ENCODE measurements at regions not wholly inside any gene's neighbourhood (a gene's known extent, or its start where the extent isn't known, plus 50 kb on each side); places are given as distances from the start of the nearest gene placed in this dataset.

DNA sequence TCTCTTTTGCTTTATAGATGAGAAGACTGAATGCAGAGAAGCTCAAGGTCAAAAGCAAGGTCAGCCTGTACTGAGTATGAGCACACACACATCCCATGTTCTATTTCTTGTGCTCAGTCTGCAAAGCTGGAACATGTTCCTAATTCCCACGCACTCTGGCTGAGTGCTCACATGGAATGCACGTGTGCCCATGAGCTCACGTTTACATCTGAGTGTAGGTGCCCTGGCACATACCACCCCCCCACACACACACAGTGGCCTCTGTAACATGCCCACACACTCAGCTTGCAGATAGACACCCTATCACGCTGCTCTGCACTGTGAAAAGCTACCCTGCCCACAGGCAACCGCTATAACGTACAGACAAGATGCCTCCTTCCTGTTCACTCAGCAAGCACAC lies 700.1 kb downstream of the MED13L start:
- no peak for TF ChIP-seq ZBTB7A (IDR thresholded peaks at IDR 0.05; ENCODE audit: low read depth)

DNA sequence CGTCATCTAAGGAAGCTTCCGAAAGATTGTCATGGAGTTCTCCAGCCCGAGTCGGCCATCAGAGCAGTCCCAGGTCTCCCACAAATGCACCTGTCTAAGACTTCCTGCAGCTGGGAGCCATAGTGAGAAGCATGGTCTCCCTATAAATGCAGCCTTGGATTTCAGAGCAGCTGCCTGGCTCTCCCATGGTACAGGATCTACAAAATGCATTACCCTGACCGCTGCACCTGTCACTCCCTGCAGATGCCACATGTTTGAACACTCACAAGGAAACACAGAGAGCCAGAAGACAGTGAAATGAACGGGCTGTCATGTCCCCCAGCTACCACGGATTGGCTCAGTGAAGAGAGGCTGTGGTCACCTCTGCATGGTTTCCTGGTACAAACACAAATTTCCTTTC lies 702.7 kb downstream of the MED13L start:
- TF ChIP-seq, protein P1, sequence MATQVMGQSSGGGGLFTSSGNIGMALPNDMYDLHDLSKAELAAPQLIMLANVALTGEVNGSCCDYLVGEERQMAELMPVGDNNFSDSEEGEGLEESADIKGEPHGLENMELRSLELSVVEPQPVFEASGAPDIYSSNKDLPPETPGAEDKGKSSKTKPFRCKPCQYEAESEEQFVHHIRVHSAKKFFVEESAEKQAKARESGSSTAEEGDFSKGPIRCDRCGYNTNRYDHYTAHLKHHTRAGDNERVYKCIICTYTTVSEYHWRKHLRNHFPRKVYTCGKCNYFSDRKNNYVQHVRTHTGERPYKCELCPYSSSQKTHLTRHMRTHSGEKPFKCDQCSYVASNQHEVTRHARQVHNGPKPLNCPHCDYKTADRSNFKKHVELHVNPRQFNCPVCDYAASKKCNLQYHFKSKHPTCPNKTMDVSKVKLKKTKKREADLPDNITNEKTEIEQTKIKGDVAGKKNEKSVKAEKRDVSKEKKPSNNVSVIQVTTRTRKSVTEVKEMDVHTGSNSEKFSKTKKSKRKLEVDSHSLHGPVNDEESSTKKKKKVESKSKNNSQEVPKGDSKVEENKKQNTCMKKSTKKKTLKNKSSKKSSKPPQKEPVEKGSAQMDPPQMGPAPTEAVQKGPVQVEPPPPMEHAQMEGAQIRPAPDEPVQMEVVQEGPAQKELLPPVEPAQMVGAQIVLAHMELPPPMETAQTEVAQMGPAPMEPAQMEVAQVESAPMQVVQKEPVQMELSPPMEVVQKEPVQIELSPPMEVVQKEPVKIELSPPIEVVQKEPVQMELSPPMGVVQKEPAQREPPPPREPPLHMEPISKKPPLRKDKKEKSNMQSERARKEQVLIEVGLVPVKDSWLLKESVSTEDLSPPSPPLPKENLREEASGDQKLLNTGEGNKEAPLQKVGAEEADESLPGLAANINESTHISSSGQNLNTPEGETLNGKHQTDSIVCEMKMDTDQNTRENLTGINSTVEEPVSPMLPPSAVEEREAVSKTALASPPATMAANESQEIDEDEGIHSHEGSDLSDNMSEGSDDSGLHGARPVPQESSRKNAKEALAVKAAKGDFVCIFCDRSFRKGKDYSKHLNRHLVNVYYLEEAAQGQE (IDR thresholded peaks at IDR 0.05; ENCODE audit: low read depth): no peak
- no peak for TF ChIP-seq EP300 (IDR thresholded peaks at IDR 0.05; ENCODE audit: borderline replicate concordance)
- TF ChIP-seq CREB1 (IDR thresholded peaks at IDR 0.05; ENCODE audit: low read depth): no peak
- TF ChIP-seq FOXM1 (IDR thresholded peaks at IDR 0.05; ENCODE audit: borderline replicate concordance, low read depth): no peak
- no peak for TF ChIP-seq TEAD4 (IDR thresholded peaks at IDR 0.05)
- TF ChIP-seq, protein P2, sequence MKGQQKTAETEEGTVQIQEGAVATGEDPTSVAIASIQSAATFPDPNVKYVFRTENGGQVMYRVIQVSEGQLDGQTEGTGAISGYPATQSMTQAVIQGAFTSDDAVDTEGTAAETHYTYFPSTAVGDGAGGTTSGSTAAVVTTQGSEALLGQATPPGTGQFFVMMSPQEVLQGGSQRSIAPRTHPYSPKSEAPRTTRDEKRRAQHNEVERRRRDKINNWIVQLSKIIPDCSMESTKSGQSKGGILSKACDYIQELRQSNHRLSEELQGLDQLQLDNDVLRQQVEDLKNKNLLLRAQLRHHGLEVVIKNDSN (IDR thresholded peaks at IDR 0.05): no peak
- no peak for TF ChIP-seq TCF12 (IDR thresholded peaks at IDR 0.05; ENCODE audit: low read depth)
- TF ChIP-seq EGR1 (IDR thresholded peaks at IDR 0.05): no peak
- no peak for TF ChIP-seq ZBTB7A (IDR thresholded peaks at IDR 0.05; ENCODE audit: low read depth)

DNA sequence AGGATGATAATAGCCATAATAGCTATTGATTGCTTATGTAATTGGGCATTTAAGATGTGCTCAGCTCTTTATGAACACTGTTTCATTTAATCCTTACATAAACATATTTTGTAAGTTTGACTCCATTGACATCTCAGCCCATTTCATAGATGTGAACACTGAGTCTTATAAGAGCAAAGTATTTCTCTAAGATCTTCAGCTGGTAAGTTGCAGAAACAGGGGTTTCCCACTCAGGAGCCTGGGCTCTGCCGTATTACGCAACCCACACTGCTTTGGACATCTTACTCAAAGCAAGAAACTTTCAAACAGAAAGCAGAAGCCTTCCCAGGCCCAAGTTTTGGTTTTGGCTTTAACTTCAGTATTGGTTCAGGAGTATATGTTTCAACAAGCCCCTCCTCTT lies 705.1 kb downstream of the MED13L start:
- TF ChIP-seq RAD21 (IDR thresholded peaks at IDR 0.05; ENCODE audit: low read depth) (no peak), EGR1 (IDR thresholded peaks at IDR 0.05) (no peak), CEBPB (IDR thresholded peaks at IDR 0.05) (peak; percentile 43), TAF1 (IDR thresholded peaks at IDR 0.05; ENCODE audit: low read depth) (no peak)
- TF ChIP-seq, protein P1 (IDR thresholded peaks at IDR 0.05; ENCODE audit: low read depth): no peak

DNA sequence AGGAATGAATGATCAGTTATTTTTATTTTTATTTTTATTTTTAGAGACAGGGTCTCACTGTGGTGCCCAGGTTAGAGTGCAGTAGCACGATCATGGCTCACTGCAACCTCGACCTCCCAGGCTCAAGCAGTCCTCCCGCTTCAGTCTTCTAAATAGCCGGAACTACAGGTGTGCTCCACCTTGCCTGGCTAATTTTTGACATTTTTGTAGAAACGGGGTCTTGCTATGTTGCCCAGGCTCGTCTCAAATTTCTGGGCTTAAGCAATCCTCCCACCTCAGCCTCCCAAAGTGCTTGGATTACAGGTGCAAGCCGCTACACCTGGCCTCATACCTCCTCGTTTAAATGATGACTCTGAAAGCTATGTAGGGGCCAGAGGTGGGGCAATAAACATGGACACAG lies 706.0 kb downstream of the MED13L start:
- no peak for TF ChIP-seq EGR1 (IDR thresholded peaks at IDR 0.05)
- TF ChIP-seq, protein P3, sequence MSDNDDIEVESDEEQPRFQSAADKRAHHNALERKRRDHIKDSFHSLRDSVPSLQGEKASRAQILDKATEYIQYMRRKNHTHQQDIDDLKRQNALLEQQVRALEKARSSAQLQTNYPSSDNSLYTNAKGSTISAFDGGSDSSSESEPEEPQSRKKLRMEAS (IDR thresholded peaks at IDR 0.05): no peak
- no peak for TF ChIP-seq YY1 (IDR thresholded peaks at IDR 0.05; ENCODE audit: low read depth)
- TF ChIP-seq, protein P1 (IDR thresholded peaks at IDR 0.05; ENCODE audit: low read depth): no peak
- TF ChIP-seq ZBTB7A (IDR thresholded peaks at IDR 0.05; ENCODE audit: low read depth): no peak
- TF ChIP-seq NFIC (IDR thresholded peaks at IDR 0.05): no peak
- TF ChIP-seq FOXM1 (IDR thresholded peaks at IDR 0.05; ENCODE audit: borderline replicate concordance, low read depth): no peak
- no peak for TF ChIP-seq CREB1 (IDR thresholded peaks at IDR 0.05; ENCODE audit: low read depth)
- TF ChIP-seq TAF1 (IDR thresholded peaks at IDR 0.05; ENCODE audit: low read depth): no peak

DNA sequence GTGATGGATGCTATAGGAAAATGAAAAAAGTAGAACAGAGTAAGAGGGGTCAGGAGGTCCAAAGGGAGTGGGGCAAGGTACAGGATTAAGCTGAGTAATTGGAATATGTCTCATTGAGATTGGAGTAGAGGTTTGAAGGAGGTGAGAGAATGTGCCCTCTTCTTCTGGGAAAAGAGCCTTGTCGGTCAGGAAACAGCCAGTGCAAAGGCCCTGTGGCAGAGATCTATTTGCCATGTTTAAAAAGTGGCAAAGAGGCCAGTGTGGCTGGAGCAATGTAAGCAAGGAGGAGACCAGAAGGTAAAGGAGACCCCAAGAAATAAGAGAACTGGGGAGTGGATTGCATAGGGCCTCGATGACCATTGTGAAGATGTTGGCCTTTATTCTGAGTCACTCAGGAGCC lies 706.5 kb downstream of the MED13L start:
- no peak for TF ChIP-seq YY1 (IDR thresholded peaks at IDR 0.05; ENCODE audit: low read depth)
- TF ChIP-seq FOXM1 (IDR thresholded peaks at IDR 0.05; ENCODE audit: borderline replicate concordance, low read depth): no peak
- TF ChIP-seq TCF12 (IDR thresholded peaks at IDR 0.05; ENCODE audit: low read depth): no peak
- TF ChIP-seq CEBPB (IDR thresholded peaks at IDR 0.05): no peak
- TF ChIP-seq, protein P3 (IDR thresholded peaks at IDR 0.05): no peak

DNA sequence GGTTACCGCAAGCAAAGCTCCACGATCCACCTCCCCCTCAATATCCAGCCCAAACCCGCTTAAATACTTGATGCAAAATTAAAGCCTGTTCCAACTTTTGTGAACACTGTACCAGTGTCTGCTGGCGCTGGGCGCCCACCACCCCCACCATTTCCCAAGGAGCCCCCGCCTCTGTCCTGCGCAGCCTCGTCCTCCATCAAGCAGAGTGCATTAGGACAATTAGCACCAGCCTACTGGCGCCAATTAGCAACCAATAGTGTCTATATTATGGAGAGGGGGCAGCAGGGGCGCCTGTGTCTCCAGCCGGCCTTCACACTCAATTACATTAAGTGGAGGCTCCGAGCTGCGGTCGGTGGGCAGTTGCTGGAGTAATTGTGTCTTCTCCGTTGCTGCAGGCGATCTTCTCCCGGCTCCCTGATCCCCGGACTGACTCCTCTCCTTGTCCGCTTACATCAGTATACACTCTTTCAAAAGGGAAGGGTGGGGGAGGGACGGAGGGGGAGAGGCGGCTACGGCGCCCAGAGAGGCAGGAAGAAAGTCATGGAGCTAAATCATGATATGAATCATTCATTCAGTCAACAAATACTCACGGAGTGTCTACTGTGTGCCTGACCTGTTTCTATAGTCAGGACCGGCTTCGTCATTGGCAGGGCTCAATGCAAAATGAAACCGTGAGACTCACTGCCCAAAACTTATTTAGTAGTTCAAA lies 707.3 kb downstream of the MED13L start:
- no peak for TF ChIP-seq FOXM1 (IDR thresholded peaks at IDR 0.05; ENCODE audit: borderline replicate concordance, low read depth)
- no peak for TF ChIP-seq YY1 (IDR thresholded peaks at IDR 0.05; ENCODE audit: low read depth)
- no peak for TF ChIP-seq CEBPB (IDR thresholded peaks at IDR 0.05)
- no peak for TF ChIP-seq EP300 (IDR thresholded peaks at IDR 0.05; ENCODE audit: borderline replicate concordance)
- TF ChIP-seq RAD21 (IDR thresholded peaks at IDR 0.05; ENCODE audit: low read depth): no peak
- no peak for TF ChIP-seq TCF12 (IDR thresholded peaks at IDR 0.05; ENCODE audit: low read depth)
- no peak for TF ChIP-seq EGR1 (IDR thresholded peaks at IDR 0.05)
- no peak for TF ChIP-seq TAF1 (IDR thresholded peaks at IDR 0.05; ENCODE audit: low read depth)
- TF ChIP-seq, protein P3 (IDR thresholded peaks at IDR 0.05): no peak
- no peak for TF ChIP-seq CREB1 (IDR thresholded peaks at IDR 0.05; ENCODE audit: low read depth)
- TF ChIP-seq NFIC (IDR thresholded peaks at IDR 0.05): no peak
- TF ChIP-seq ZBTB7A (IDR thresholded peaks at IDR 0.05; ENCODE audit: low read depth): no peak
- no peak for TF ChIP-seq TEAD4 (IDR thresholded peaks at IDR 0.05)
- TF ChIP-seq, protein P2 (IDR thresholded peaks at IDR 0.05): no peak
- TF ChIP-seq, protein P1 (IDR thresholded peaks at IDR 0.05; ENCODE audit: low read depth): no peak
